NCI-H69 (cell line): ENCODE measurements at regions not wholly inside any gene's neighbourhood (a gene's known extent, or its start where the extent isn't known, plus 50 kb on each side); places are given as distances from the start of the nearest gene placed in this dataset.

Experiments used
- DNase-seq: peaks from one replicate; lab custom pipeline; 2025; lab: John Stamatoyannopoulos, UW

DNA sequence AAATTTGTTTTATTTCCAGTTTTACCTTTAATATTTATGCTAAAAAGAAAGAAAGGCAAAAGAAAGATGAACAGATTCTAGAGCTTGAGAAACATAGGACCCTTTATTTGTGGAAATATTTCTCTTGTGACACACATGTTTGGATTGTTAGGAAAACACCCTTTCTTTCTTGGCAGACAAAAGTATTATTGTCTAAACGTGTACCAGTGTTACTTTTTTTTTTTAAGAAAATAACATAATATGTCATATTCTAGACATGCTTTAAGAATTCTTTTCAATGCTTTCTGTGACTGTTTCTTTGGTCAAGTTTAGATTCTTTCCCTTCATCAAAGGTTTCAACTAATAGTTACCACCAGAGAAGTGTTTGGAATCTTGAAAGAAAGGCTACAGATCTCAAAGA is 183.4 kb upstream of the CNR1 start:
- DNase-seq, result no peak

DNA sequence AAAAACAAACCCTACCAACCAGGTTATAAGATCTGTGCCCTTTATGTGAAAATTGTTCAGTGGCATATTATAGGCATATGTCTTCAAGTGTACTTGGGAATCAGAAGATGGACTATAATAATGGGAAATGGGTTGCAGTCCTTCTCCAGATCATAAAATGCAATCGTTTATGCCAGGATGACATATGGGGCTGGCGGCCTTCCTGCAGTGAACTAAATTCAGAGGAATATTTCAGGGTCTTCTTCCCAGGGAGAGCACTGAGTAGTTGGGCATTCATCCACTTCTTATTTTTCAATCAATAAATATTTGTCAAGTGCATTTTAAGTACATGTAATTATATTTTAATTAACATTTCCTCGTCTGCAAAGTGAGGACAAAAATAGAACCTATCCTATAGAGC is 176.2 kb upstream of the CNR1 start:
- peak; percentile 78 for DNase-seq

DNA sequence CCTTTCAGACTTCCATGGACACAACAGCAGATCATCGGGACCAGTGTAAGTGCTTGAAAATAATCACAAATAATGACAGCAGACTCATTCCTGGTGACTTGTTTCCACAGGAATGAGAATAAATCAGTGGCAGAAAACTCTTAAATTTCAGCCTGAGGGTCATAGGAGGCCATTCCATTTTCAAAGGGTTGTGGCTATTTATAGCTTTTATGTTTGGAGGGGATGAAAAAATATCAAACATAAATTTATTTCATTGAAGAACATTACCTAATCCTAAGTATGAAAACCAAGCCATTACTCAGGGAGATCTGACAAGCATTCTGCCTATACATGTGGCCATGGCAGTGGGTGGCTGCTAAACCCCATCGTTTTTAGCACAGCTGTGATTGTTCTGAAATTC is 173.6 kb upstream of the CNR1 start:
- DNase-seq, result peak; percentile 18

DNA sequence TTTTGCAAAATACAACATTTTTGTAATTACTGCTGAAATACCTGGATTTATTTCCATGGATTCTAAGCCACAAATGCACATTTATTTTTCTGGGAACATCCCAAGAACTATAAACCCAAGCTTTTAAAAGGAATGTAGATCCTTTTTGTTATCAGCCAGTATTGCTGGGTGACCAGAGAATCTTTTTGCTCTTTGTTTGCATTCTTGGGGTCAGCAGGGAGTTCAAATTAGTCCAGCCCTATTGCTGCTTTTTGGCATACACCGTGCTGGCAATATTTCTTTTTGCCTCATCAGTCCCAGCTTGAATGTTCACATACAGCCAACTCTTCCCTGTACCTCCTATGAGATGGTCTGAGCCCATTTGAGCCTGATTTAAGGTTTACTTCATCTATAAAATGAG is 155.2 kb upstream of the CNR1 start:
- DNase-seq, result no peak

DNA sequence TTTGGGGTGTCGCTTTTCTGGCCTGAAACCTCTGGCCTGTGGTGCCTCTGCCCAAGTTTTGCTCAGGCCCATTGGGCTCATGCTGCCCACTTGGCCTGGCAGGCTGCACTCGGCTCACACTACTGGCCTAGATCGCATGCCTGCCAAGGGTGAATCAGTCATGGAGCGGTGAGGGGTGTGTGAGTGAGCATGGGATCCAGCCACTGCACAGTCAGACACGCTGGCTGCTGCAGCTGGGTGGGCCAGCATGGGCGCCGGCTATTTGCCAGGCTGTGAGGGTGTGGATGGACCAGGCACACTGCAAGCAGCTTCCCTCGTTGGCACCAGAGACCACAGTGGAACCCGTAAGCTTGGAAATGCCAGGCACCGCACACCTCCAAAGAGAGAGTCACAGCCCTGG is 145.4 kb upstream of the CNR1 start:
- DNase-seq, result no peak

DNA sequence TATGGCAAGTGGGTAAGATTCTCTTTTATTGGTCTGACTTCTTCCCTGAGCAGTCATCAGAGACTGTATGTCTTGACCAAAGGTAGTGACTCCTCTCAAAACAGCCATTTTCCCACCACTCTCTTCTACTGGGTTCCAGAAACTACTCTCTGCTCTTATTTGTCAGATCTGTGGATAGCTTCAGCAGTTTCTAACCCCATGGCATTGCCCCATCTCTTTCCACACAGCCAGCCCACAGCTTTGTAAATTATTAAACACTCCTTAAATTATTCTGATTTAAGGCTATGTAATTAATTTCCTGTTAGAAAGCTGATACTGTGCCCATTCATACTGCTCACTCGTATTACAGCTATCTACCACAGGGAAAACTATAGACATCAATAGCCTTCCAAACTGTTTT is 138.4 kb upstream of the CNR1 start:
- no peak for DNase-seq

DNA sequence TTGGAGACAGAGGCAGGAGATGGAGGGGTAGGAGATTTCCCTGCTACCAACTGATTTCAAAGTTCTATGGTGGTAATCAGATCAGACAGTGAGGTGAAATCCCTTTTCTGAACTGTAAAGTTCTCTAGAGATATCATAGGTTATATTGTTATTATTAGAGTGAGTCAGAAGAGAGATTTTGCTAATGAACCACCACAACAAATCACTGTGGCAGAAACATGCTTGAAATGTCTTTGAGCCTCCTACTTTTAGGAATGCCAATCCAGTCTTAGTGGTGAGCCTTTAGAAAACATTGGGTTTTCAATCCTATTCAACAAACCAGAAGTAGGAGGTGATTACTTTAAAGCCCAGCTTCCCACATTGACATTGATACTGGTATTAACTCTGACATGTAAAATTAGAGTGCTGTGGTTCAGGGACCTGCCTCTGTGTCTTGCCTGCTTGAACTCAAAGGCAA is 136.7 kb upstream of the CNR1 start:
- peak; percentile 71 for DNase-seq

DNA sequence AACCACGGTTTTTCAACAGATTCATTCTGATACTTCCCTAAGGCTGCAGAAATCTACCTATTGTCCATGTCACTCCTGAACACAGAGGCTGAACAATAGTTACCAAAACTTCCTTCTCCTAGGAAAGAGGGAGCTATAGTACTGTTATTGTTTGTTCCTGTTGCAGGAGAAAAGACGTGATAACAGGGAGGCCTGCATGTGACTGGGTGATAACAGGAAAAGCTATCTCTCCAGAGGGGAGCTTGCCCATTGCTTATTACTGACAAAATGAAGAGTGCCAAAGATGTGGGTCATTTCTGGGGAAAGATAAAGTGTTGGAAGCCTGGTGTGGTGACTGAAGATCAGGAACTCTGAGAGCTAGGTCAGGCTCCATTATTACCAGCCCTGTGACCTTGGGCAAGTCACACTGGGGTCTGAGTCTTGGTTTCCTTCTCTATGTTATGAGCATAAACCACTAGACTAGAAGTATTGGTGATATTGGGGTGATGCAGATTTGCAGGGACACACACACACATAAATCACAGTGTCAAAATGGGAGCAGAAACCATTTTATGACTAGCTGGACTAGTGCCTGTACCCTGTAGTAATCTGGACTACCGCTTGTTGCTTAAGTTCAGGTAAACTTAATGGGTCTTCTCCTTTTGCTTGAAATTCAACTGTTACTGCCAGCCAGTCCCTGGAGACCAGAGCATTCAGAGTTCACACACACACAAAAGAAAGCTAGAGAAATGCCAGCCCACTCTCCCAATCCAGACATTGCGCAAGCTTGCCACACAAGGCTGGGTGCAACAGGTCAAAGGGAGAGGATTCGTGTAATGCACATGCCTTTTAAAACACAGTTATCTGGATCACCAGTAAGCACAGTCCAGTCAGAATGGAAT is 136.0 kb upstream of the CNR1 start:
- peak; percentile 49 for DNase-seq

DNA sequence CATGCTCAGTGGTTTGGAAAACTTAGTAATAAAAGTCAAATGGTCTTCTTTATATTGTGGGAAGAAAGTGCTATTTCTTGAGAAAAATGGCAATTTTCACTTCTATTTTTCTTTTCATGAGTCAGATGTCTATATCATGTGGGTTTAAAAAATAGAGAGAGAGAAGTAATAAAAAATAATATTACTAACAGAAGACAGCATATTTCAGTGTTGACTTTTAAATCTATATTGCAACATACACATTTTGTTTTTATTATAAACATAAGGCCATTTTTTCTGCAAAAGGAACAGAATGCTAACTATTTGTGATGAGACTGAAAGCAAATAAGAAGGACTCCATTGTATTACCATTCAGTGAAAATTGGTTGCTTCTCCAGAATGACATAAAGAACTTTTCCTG is 135.1 kb upstream of the CNR1 start:
- DNase-seq, result no peak

DNA sequence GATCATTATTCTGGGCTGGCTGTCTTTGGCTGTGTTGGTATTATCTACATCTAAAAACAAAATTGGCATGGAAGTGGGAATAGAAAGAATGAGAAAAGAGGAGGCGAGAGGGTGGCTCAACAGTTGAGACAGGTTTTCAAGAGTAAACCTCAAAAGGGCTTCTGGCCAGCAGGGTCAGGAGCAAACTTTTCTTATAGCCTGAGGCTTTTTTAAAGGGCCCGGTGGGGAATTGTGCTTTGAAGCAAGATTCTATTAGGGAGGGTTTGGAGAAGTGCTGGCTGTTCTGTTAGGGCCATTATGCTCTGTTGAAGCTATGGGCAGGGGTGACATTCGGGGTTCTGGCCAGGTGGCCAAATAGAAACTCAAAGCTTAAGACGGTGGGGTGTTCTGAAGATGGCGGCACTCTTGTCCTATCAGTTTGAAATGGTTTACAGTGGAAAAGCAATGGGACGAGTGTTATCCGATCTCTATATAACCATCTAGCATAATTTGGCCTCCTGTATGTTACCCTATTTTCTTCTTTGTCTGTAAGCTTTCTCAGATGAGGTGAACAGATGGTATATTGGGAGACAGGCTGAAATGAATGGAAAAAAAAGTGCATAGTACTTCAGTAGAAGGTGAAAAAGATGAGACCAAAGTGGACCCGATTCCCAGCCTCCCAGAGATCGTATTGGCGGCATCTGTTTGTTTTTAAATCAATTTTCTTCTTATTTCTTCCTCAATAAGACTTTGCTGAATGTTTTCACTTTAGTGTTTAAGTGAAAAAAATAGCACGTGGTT is 132.1 kb upstream of the CNR1 start:
- peak; percentile 67 for DNase-seq

DNA sequence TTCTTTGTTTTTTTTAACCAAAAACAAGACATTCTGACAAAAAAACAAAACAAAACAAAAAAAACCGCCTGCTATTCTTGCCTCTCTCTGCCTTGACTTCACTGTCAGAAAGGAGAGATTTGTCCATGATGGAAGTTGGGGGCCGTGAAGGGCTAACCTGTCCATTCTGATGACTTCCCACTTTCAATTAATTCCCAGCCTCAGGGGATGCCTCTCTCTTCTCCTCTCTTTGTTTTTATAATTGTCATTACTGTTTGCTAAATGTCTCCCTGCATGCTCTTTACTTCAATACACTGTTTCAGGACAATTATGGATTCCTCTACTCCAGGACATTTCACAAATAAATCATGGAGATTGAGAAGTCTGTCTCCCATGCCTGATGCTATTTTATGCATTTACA is 130.5 kb upstream of the CNR1 start:
- DNase-seq, result peak; percentile 79

DNA sequence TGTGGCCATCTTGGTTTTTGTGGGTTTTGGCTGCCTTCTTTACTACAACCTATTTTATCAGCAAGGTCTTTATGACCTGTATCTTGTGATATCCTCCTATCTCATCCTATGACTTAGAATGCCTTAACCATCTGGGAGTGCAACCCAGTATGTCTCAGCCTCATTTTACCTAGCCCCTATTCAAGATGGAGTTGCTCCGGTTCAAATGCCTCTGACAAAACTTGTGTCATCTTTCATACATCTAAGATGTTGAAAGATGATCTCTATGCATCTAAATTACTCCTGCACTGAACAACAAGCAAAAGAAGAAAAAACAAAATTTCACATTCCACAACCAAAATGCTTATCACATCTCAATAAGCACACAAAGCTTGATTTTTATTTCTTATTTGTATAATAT is 129.5 kb upstream of the CNR1 start:
- no peak for DNase-seq

DNA sequence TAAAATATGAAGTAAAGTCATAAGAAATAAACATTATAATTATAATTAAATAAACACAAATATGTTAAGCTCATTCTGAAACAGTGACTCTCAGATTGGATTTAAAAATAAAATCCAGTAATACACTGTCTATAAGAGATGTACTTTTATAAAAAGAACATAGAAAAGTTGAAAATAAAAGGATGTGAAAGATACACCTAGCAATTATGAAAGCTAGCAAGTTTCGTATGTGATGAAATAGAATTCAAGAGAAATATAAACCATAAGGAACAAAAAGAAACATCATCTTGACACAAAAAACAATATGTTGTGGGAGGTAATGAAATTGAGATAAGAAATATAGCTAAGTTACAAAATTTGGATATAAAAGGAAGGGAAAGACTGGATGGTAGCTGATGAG is 128.6 kb upstream of the CNR1 start:
- DNase-seq, result no peak

DNA sequence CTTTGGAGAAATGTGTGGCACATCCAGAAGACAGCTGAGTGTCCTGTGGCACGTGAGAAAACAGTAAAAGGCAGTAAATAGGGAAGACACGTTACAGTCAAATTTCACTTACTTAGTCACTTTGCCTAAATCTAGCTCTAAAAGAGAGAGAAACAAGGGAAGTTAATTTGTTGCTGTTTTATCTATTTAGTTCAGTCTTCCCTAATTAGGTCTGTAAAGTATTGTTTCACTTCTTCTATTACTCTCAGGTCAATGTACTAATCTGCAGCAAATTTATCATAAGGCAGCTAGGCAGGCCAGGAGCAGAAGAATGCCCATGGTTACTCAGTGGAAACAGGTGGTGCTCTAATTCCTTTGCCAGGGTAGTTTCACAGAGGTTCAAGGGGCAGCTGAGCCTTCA is 124.3 kb upstream of the CNR1 start:
- no peak for DNase-seq

DNA sequence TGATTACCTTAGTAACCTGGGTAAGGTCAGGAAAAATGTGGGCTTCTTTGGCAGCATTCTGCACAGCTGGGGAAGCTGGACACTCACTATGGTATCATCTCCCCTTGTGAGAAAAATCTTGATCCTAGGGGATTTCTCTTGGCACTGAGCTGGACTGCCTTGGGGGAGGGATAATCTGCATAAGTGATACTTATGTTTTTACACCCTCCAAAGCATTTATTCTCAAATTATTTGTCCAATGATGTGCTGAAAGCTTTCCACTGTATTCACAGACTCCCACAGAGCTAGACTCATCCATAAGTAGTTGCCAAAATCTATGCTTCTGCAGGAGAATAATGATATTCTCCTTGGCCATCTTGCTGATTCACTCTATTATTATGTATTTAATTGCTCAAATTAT is 121.5 kb upstream of the CNR1 start:
- peak; percentile 48 for DNase-seq

DNA sequence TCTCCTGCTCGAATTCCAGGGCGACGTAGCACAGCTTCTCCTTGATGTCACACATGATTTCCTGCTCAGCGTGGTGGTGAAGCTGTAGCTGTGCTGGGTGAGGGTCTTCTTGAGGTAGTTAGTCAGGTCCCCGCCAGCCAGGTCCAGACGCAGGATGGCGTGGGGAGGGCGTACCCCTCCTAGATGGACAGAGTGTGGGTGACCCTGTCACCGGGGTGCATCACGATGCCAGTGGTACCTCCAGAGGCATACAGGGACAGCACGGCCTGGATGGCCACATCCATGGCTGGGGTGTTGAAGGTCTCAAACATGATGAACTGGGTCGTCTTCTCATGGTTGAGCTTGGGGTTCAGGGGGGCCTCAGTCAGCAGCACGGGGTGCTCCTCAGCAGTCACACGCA is 110.2 kb upstream of the CNR1 start:
- no peak for DNase-seq

DNA sequence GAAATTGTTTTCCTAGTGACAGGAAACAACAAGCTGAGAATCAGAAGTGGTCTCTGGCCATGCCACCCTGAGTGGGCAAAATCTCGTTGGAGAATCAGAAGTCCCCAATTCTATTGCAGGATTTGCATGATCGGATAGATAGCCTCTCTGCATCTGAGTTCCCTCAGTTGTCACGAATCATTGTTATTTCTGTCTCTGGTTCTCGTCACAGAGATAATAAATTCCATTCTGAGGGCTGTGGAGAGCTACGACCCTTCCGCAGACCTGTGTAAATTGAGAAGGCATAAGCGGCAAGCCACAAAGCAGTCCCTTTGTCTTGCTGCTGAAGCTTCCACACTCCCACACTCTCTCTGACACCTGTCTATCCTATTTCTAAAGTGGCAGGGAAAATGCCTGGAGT is 102.4 kb upstream of the CNR1 start:
- no peak for DNase-seq

DNA sequence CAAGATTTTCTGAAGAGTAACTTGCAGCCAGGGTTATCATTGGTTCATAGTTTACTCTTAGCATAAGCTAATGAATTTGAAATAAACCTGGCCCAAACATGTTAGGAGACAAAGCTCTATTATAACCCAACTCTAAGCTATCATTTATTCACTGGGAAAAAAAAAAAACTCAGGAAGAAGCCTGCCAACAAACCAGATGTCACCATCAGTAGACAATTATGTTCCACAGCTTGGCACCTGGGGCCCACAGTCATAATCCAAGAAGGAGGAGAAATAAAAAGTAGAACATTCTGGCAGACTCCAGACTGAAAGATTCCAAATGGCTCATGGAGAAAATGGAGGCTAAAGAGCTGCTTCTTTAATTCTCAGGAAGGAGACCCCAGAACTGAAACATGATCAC is 100.0 kb upstream of the CNR1 start:
- peak; percentile 72 for DNase-seq

DNA sequence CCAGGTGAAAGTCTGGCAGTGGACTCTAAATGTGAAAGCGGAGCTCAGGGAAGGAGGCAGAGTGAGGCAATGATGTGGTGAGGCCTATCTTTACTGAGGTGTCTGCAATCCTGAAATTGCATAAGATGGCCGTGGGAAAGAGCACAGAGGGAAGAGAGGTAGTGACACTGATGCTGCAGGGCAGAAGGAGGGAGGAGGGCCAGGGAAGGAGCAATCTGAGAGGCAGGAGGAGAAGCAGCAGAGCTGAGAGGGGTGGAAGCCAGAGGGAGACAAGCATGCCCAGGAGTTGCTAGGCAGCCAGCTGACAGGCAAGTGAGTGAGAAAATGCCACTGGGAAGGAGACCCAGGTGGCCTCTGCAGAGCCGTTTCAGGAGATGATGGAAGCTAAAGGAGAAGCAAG is 97.4 kb upstream of the CNR1 start:
- DNase-seq, result peak; percentile 49

DNA sequence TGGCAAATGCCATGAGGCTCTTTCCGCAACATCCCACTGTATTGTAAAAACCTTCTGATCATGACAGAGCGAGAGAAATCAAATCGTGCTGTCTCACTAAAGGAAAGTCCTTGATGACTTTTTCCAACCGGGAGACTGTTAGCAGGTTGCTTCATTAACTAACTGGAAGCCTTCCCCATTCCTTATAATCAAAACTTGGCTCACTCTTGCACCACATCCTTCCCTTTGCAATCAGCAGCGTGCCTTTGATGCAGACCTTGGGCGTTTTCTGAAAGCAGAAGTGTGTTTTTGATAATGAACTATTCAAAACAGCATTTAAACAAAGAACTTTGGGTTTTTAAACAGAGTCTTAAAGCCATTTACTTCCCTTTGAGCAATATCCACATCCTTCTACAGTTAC is 96.2 kb upstream of the CNR1 start:
- DNase-seq, result no peak

DNA sequence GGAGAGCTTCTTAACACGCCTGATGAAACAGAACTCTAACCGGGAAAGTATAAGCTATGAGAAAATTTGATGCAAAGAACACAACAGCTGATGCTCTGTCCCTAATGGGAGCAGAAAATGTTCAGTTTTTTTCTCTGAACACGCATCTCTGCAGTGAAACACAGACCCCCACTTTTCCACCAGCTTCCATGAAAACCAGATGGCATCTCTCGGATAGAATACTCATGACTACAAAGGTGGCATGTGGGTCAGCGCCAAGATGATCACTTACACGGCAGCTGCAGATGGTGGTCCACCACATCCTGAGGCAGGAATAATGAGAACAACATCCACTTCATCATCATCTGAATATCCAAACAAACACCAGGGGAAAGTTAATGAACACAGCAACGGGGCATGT is 85.2 kb upstream of the CNR1 start:
- DNase-seq, result peak; percentile 92

DNA sequence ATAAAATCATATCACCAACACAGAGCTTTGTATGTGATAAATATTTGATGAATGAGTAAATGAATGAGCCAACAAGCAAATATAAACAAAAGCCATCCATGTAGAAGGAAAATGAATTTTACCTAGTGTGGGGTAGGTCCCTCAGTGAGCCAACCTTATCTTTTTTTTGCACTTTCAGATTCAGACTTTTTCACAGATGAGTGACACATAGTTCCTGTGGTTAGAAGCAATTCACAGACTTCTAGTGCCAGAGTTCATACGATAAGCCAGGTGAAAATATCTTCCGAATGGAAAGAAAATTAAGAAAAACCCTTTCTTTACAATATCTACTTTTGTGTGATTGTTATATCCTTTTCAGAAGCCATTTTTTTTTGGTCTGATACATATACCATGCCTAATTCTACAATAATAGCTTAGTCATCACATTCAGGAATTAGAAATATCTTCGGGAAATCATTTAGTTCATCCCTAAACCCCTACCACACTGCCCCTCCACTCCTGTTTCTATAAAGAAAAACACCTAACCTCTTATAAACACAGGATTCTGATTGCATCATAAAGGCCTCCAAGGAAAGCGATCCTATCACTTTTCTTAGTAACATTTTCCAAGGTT is 82.7 kb upstream of the CNR1 start:
- peak; percentile 29 for DNase-seq

DNA sequence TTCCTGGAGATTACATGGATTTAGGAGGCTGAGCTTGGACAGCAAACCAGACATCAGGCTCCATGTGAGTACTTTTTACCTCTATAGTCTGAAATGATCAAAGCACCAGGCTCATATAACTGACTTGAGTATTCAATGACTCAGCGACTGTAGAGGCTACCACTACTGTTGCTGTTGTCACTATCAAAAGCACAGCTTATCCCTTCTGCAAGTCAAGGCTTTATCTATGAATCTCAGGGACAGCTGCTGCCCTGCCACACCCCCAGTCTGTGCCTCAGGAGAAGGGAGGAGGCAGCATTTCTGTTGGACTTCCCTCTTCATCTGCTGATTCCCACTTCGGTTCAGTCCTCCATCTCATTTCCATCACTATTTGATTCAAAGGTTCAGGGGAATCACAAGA is 80.5 kb upstream of the CNR1 start:
- DNase-seq, result peak; percentile 75
